ENCODE measurements at regions not wholly inside any gene's neighbourhood (a gene's known extent, or its start where the extent isn't known, plus 50 kb on each side); places are given as distances from the start of the nearest gene placed in this dataset.
"Not testable (repeated sequence)": the region's sequence is repeated elsewhere in the genome, so short reads cannot be mapped to it uniquely, and the experiment has no call there.

DNA sequence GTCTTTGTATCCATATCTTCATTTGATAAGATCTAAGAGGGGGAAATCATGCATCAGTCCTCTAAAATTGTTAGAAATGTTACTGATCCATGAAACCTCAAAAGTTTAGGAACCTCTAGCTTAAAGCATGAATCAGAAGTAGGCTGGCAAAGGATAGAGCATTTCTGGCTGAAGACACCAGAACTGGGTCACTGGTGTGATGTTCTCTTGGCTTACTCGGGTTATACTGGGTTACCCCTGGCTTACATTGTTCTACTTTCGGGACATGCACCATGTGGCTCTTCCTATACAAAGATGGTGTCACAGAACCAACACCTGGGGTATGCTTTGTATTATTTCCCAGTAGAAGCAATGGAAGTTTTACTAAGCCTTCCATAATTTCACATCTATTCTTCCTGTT is 83.2 kb upstream of the TNP1 start:
- no peak for DNase-seq (ENCODE audit: low read depth)

DNA sequence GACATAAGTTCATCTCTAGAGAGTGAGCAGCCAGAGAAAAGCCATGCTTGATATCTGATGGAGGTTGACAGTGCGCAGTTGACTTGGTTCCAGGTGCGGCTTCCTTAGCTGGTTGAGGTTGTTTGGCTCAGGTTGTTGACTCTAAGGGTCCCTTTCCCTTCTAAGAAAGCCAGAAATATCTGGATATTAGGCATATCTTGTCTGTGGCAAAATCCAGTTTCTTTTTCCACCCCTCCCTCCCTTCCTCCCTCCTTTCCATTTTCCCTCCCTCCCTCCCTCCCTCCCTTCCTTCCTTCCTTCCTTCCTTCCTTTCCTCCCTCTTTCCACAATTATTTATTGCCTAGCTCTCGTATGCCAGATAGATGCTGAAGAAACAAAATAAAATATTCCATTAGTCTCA is 82.6 kb upstream of the TNP1 start:
- DNase-seq (ENCODE audit: low read depth): no peak

DNA sequence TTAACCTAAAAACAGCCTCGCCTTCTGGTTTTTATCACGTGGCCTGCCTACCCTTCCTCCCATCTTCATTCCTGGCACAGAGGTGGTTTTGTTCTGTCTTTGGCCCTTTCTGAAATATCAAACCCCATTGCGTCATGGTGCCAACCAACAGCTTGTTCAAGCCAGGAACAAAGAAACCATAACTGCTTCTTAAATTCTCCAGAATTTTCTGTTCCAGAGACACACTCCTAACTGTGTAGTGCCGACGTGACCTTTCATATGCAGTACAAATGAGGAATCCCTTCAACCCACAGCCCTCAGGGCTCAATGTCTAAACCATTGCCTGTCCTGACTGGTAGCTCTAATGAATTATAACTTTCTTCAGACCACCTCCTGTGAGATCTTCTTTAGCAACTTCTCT is 82.2 kb upstream of the TNP1 start:
- DNase-seq (ENCODE audit: low read depth): no peak

DNA sequence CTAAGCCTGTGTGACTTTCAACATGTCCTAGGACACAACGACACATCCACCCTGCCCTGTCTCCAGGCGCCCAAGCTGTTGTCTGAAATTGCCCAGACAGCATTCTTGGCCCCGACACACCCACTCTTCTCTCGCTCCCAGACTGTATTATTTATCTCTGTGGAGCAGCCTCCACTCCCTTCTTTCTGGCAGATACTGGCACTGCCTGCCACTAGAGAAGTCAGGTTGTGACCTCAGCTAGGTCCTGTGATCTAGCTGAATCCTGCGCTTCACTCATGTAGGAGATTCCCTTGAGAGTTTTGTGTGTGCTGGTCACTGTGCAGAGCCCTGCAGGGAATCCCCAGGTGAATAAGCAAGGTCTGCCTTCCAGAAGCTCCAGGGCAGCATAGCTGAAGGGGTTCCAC is 77.1 kb upstream of the TNP1 start:
- no peak for DNase-seq (ENCODE audit: low read depth)

DNA sequence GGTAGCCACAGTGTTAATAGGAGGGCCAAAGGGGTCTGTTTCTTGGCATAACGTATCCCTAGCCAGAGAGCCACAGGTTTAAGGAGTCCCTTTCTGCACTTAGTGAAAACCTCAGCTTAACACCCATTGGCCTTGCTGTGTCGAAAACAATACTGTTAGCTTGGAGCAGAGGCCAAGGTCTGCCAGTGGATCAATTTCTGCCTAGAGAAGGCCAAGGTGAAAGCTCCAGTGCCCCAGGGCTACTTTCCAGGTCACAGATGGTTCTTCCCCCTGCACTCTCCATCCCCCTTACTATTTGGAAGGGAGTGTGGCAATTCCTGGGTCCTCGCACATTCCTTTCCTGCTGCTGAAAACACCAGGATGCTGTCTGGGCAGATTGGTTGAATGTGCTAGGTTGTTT is 74.8 kb upstream of the TNP1 start:
- DNase-seq (ENCODE audit: low read depth): no peak

DNA sequence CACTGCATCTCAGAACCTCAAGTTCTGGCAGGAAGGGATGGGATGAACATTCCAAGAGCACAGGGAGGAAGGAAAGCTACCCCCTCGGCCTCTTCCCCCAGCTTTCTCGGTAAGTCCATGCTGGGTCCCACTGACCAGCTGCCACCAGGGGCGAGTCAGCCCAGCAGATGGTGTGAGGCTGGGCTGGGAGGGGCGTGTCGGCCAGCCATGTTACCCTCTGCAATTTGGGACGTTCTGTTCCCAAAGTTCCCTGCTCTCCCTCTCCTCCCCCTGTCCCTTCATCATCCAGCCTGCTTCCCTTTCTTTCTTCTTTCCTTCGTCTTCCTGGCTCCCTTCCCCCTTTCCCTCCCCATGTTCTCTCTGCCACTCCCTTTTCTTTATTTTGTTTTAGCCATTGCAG is 74.3 kb upstream of the TNP1 start:
- no peak for DNase-seq (ENCODE audit: low read depth)

DNA sequence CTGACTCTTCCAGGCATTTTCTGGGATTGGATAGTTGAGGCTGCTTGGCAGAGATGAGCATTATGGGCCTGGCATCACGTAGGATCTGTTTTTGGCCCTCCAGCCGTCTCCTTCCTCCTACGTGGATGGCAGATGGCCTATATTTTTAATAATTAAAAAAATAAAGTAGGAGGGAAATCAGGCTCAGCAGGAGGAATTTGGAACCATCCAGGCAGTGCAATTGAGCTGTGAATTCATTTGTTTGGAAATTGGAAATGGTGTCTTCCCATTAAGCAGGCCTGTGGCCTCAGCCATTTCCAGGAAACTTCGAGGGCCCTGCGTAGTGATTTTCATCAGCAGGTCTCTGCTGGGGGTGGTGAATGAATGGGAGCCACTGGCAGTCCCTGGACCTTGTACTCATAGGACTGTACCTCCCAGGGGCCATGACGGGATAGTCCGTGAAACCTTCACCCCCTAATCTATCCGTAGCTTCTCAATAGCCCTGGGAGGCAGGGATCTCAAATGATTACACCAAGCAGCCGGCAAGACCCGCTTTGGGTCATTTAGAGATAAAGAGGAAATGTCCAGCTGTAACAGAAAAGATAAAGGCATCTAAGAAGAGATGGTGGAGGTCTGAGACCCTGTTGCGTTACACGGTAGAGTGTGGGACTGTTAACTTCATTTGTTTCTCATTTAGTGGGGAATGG is 73.1 kb upstream of the TNP1 start:
- DNase-seq (ENCODE audit: low read depth): no peak

DNA sequence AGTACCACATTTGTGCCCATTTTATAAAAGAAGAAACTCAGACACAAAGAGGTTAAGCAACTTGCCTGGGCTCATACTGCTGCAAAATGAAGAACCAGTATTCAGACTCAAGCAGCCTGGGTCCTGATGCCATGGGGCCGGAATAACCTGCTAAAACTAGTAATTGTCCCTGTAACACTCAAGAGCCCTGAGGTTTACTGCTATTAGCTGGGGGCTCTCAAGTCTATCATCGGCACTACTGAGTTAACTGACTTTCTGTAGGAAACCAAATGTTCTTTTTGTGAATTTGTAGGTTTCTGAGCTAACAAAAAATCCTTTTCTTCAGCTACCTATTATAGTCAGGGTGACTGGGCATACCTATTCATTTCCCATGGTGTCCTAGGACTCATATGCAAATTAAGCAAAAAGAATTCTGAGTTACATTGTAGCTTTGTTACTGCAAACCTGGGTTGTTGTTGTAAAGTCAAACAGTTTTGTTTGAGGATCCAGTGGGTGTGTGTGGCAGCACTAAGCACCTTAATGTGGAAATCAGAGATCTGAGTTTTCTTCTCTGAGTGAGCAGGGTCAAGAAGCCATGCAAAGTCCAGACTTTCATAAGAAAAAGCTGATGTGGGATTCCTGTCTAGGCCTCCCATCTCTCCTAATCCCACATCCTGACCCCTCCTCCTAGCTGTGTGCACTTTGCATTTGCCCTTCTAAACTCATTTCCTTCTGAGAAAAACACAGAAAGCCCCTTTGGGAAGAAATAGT is 72.4 kb upstream of the TNP1 start:
- DNase-seq (ENCODE audit: low read depth): no peak

DNA sequence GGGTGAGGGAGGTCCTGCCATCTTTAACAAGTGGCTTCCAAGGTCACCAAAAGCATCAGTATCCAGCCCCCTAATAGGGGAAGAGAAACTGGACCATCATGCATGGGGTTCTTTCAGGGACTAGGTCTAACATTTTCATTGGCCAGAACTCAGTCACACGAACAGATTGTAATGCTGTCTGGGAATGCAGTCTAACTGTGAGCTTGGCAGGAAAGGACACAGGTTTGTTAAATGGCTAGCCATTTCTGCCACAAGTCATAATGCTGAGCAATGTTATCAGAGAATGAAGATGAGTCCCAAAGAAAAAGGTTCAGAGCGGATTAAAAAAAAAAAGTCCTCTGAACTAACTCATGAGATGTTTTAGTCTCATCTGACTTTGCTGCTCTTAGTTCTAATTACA is 70.9 kb upstream of the TNP1 start:
- no peak for DNase-seq (ENCODE audit: low read depth)

DNA sequence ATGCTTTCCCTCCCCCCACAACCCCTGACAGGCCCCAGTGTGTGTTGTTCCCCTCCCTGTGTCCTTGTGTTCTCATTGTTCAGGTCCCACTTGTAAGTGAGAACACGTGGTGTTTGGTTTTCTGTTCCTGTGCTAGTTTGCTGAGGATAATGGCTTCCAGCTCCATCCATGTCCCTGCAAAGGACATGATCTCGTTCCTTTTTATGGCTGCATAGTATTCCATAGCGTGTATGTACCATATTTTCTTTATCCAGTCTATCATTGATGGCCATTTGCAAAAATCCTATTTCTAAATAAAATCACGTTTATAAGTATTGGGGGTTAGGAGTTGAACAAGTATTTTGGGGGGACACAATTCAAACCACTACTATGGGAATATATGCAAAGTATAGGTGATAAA is 69.5 kb upstream of the TNP1 start:
- DNase-seq (ENCODE audit: low read depth): not testable (repeated sequence)

DNA sequence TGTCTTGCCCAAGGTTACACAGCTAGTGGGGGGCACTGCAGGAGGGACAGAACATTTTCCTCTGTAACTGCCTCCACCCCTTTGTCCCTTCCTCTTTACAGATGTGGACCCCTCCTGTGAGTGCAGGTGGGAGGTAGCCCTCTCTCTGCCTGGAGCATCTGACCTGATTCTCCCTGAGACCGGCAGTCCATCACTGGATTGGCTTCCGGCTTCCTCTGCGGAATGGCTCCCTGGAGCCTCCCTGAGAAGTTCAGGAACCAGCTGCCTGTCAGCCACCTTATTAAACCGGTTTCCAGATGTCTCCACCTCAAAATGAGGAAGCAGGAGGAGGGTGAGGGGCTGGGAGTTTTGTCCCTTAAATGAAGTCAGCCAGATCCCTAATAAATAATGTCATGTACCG is 67.3 kb upstream of the TNP1 start:
- no peak for DNase-seq (ENCODE audit: low read depth)

DNA sequence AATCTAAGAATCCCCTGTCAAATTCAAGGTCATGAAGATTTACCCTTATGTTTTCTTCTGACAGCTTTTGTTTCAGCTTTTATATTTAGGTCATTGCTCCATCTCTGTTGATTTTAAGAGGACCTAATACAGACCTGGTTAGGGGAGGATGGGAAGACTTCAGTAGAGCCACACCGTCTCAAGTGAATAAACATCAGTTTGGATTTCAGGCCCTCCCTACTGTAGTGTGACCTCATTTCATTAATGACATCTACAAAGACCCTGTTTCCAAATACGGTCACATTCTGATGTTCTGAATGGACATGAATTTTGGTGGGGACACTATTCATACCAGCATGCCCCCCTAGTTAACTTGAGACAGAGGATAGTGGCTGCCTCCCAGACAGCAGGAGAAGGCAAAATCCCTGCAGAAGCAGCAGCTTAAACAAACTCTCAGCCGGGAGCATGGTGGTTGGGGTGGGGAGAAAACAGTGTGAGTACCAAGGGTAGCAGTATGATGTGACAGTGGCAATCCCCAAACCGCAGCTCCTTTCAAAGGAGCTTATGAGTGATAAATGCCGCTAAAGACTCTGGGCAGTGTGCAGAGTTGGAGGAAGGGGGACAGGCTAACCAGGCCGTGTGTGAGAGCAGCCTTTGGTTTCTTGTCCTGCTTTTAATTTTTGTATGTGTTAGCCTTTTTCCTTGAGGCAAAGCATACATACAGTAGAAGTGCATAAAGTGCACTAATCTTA is 65.9 kb upstream of the TNP1 start:
- no peak for DNase-seq (ENCODE audit: low read depth)

DNA sequence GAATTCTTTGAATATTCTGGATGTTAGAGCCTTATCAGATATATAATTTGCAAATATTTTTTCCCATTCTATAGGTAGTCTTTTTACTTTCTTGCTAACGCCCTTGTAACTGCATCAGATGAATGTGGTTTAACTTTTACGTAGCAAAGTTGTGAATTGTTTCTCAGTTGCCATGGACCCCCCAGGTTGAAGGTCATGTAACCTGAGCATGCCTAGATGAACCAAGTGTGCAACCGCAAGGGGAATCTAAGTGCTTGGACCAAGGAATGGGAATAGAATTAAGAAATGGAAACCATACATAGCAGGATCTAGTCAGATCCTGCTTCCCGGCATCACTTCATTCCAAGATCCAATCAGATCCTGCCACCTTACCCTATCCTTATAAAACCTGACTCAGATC is 65.1 kb upstream of the TNP1 start:
- DNase-seq (ENCODE audit: low read depth): no peak

DNA sequence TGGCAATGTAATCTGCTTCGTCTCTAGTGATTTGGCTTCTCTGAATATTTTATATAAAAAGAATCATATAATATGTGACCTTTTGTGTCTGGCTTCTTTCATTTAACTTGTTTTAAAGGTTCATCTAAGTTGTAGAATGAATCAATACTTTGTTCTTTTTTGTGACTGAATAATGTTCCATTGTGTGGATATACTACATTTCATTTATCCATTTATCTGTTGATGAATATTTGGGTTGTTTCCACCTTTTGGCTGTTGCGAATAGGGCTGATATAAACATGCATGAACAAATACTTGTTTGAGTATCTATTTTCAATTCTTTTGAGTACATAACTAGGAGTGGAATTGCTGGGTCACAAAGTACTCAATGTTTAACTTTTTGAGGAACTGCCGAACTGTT is 63.8 kb upstream of the TNP1 start:
- DNase-seq (ENCODE audit: low read depth): no peak

DNA sequence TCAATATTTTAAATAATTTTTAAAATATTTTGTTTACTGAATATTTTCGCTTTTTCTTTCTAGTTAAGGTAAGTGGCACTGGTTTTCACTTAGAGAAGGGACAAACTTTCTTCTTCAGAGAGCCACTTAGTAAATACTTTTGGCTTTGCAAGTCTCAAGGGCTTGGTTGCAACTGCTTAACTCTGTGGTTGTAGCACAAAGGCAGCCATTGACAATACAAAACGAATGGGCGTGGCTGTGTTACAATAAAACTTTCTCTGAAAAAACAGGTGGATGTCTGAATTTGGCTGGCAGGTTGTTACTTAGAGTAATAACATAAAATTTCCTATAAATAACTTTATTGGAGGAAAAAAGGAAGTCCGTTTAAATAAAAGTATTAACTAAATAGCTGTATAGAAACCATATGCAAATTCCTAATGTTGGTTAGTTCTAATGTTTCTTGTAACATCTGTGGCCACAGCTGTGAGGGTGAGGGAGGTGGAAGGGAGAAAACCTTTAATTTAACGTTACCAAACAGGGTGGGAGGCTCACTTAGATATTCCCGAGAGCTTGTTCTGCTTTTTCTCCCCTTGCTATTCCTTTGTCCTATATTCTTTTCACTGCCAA is 62.4 kb upstream of the TNP1 start:
- no peak for DNase-seq (ENCODE audit: low read depth)

DNA sequence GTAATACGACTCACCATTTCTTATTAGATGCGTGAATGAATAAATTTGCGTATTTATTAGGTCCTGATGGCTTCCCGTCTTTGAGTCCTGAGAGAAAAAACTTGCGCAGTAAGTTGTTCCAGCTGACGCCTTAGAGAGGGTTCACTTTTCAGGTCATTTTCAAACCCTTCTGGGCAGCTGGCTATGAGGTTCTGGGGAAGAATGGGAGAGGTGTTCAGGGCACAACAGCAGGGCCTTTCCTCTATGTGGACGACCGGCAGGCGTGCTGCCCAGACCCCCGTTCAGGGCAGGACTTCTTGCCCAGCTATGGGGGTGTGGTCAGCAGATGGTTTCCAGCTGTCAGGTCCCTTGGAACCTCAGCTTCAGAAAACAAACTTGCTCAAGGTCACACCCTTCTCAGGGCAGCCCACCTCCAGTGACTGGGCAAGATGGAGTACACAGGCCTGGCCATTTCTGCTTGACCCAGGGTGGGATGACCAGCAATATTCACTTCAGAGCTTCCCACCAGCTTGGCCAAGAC is 61.1 kb upstream of the TNP1 start:
- DNase-seq (ENCODE audit: low read depth): no peak

DNA sequence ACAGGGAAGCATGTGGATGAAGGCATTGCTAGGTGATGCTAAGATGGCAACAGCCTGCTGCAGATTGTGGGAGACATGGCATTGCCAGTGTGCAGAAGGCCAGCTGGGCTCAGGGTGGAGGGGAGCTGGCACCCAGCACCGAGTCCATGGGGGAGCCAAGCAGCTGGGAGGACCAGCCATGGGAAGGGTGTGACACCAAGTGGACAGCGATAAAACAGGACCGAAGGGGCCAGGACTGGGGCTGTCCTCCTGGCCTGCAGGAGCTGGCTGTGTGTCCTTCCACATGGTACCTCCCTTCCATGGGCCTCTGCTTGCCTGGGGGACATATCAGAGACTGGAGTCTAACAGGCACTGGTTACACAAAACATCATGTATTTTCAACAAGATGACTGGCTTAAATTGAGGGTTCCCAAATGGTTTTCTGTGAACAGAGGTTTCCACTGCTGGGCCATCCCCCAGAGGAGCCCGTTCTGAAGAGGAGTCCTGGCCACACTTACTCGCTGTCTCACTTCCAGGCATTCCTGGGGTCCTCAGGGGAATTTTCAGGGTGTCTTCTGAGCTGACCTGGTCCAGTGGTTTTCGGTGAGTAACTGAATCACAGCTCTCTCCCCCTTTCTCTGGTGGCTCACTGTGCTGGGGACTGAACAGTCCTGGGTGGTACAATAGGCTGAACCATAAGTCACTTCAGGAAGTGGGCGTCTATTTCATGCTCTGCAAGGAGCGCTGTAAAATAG is 60.4 kb upstream of the TNP1 start:
- DNase-seq (ENCODE audit: low read depth): no peak

DNA sequence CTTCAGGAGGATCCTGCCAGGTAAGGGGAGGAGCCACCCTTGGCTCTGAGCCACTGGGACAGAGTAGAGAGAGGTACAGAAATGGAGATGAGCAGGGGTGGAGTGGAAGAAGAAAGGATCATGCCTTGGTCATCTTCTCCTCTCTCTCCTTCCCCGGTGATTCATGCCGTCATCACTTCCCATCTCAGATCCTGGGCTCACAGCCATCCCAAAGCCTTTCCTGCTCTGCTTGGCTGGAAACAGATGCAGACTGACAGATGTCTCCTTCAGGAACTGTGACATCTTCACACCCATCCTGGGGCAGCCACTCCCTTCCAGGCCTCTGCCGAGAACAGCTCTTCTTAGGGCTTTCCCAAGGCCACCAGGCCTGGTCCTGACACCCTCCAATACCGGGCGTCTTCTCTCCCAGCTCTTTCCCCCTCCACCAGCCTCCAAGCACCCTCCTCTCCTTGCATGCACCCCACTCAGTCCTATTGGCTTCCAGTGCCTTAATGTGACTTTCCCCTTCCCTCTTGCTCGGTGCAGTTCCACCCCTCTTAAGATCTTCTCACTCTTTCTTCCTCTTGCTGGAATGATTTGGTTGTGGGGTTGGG is 58.3 kb upstream of the TNP1 start:
- DNase-seq (ENCODE audit: low read depth): no peak

DNA sequence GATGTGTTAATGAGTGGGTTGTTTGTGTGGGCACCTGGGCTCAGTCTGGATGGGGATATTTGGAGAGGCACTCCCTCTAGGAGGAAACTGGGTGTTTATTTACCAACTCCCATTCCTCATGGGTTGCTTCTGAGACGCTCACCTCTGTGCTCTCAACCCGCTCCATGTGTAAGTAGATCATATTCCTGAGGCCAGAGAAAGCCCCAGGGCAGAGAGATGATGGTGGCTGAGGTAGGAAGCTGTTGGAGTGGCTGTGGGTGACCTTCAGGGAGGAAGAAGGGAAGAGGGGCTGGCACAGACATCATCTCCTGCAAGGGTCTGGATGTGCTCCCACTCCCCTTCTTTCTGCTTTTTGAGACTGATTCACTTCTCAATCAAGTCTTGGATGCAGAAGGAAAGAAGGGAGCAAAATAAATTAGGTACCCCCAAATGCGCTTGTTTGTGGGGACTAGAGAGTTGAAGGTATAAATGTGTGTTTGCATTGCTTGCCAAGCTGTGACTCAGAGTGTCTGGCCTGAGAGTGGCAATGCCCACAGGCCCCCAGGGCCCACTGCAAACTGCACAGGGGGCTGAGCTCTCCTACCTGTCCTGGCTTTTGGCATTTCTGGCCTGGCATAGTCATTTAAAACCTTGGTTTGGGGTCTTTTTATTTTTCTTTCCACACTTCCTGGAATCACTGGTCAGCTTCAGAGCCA is 57.2 kb upstream of the TNP1 start:
- no peak for DNase-seq (ENCODE audit: low read depth)

DNA sequence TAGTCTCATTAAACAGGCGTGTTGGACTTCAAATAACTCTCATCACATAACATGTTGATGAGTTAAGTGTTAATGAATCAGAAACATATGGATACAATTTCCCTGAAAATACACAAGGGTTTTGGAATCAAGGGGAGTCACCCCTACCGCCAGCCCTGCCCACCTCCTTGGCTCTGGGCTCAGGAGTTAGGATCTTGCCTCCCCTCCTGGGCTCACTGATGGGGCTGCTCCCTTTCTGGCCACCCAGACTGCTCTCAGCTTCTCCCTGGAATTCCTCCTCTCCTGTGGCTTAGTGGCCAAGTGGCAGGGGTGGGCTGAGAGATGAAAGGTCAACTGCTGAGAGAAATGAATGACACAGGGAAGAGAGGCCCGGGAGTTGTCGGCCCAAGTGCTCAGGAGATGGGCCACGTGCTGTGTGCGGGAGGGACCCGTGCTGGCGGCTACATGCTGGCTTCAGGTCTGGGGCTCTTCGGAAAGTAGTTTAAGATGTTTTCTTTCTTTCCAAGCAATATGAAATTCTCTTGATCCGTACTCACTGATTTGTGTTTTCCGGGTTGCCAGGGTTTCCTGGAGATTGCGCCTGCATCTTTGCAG is 55.8 kb upstream of the TNP1 start:
- no peak for DNase-seq (ENCODE audit: low read depth)

DNA sequence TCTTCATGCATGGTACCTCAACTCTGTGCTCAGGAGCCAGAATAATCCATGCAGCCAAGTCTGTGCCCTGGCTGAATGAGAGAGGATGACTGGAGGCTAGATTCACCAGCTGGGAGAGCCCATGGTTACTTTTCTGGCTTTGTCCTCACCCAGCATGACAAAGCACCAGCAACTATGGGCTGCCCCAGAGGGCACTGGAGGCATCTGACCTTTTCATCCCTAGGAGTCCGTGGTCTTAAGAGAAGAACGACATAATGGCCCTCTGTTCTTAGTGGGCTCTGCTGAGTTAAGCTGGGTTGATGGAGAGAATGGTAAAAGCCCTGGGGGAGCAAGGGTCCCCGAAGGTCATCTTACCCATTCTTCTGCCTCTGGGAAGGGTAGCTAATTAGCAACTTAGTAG is 54.6 kb upstream of the TNP1 start:
- no peak for DNase-seq (ENCODE audit: low read depth)

Measured in stimulated activated CD8-positive, alpha-beta memory T cell treated with anti-CD3 and anti-CD28 coated beads, Interleukin-4, amount 100 ng/mL, for 24 hours (primary cell).